ENCODE measurements at regions not wholly inside any gene's neighbourhood (a gene's known extent, or its start where the extent isn't known, plus 50 kb on each side); places are given as distances from the start of the nearest gene placed in this dataset.

GRCh38 chr15:93299675-93300074 is 210.7 kb upstream of the RGMA start:
- TF ChIP-seq CTCF (IDR thresholded peaks at IDR 0.05) = no peak
- no peak for TF ChIP-seq EP300 (IDR thresholded peaks at IDR 0.05; ENCODE audit: borderline replicate concordance in 1 of 2, low read depth in 1 of 2, low read length in 1 of 2)

Measured in SK-N-SH (cell line).